ENCODE measurements at regions not wholly inside any gene's neighbourhood (a gene's known extent, or its start where the extent isn't known, plus 50 kb on each side); places are given as distances from the start of the nearest gene placed in this dataset.

GRCh38 chrX:39043838-39044550 is 242.7 kb downstream of the MID1IP1 start:
- TF ChIP-seq EP300 (IDR thresholded peaks at IDR 0.05) (no peak), POLR2A (IDR thresholded peaks at IDR 0.05) (no peak), CTCF (IDR thresholded peaks at IDR 0.05) (no peak)

GRCh38 chrX:39047174-39047573 is 245.9 kb downstream of the MID1IP1 start:
- WGBS, 2 donors = 76 to 89% methylated on average over 2 of the region's 2 CpGs
- H3K36me3 ChIP-seq = no peaks in the 10 kb centered on the region
- TF ChIP-seq CTCF (IDR thresholded peaks at IDR 0.05) = no peak
- TF ChIP-seq EP300 (IDR thresholded peaks at IDR 0.05) = no peak
- TF ChIP-seq POLR2A (IDR thresholded peaks at IDR 0.05) = no peak
- DNase-seq (ENCODE audit: low spot score in 2 of 2) = no peak
- no peak overlapping the region for H3K27ac ChIP-seq
- no peaks in the 10 kb centered on the region for H3K9me3 ChIP-seq
- H3K27me3 ChIP-seq = no peaks in the 10 kb centered on the region
- no peak overlapping the region for H3K4me3 ChIP-seq
- peaks cover 0 to 4% (median 0%) of the 10 kb centered on the region in 4 donors for H3K4me1 ChIP-seq

More at GRCh38 chrX:39043838-39044550, 242.7 kb downstream of the MID1IP1 start:
- H3K9me3 ChIP-seq = no peaks in the 10 kb centered on the region
- 74 to 94% methylated on average over 2 of the region's 2 CpGs for WGBS, 2 donors
- no peak for DNase-seq (ENCODE audit: low spot score in 2 of 2)
- no peak overlapping the region for H3K27ac ChIP-seq
- H3K36me3 ChIP-seq = no peaks in the 10 kb centered on the region
- no peaks in the 10 kb centered on the region for H3K27me3 ChIP-seq
- no peaks in the 10 kb centered on the region for H3K4me1 ChIP-seq
- no peak overlapping the region for H3K4me3 ChIP-seq

- WGBS, 2 donors = 68 to 79% methylated on average over 2 of the region's 2 CpGs
- no peaks in the 10 kb centered on the region for H3K9me3 ChIP-seq
- H3K4me1 ChIP-seq = peaks cover 0 to 10% (median 0%) of the 10 kb centered on the region in 4 donors
- no peaks in the 10 kb centered on the region for H3K27me3 ChIP-seq
- no peak for DNase-seq (ENCODE audit: low spot score in 2 of 2)
- H3K36me3 ChIP-seq = no peaks in the 10 kb centered on the region
- H3K27ac ChIP-seq = no peak overlapping the region
- no peak overlapping the region for H3K4me3 ChIP-seq
- TF ChIP-seq EP300 (IDR thresholded peaks at IDR 0.05) (no peak), CTCF (IDR thresholded peaks at IDR 0.05) (no peak), POLR2A (IDR thresholded peaks at IDR 0.05) (no peak)
Measured at GRCh38 chrX:39049975-39050374, 248.7 kb downstream of the MID1IP1 start.

GRCh38 chrX:39050427-39050826 is 249.2 kb downstream of the MID1IP1 start:
- TF ChIP-seq POLR2A (IDR thresholded peaks at IDR 0.05) (no peak), CTCF (IDR thresholded peaks at IDR 0.05) (no peak)

GRCh38 chrX:39052751-39053150 is 251.5 kb downstream of the MID1IP1 start:
- no peaks in the 10 kb centered on the region for H3K27me3 ChIP-seq
- WGBS, 2 donors = 60 to 74% methylated on average over 2 of the region's 2 CpGs
- TF ChIP-seq POLR2A (IDR thresholded peaks at IDR 0.05) (no peak), CTCF (IDR thresholded peaks at IDR 0.05) (no peak), EP300 (IDR thresholded peaks at IDR 0.05) (no peak)
- H3K4me1 ChIP-seq = peaks cover 0 to 10% (median 0%) of the 10 kb centered on the region in 4 donors
- no peak overlapping the region for H3K27ac ChIP-seq
- H3K4me3 ChIP-seq = no peak overlapping the region
- H3K36me3 ChIP-seq = no peaks in the 10 kb centered on the region
- no peaks in the 10 kb centered on the region for H3K9me3 ChIP-seq
- DNase-seq (ENCODE audit: low spot score in 2 of 2) = no peak

More at GRCh38 chrX:39050427-39050826, 249.2 kb downstream of the MID1IP1 start:
- Histone ChIP-seq H3K27me3 (no peaks in the 10 kb centered on the region), H3K4me1 (peaks cover 0 to 10% (median 0%) of the 10 kb centered on the region in 4 donors), H3K4me3 (no peak overlapping the region), H3K9me3 (no peaks in the 10 kb centered on the region), H3K27ac (no peak overlapping the region), H3K36me3 (no peaks in the 10 kb centered on the region)
- WGBS, 2 donors = 91 to 92% methylated on average over 4 of the region's 4 CpGs
- no peak for DNase-seq (ENCODE audit: low spot score in 2 of 2)
